NCI-H510A (cell line): ENCODE measurements at regions not wholly inside any gene's neighbourhood (a gene's known extent, or its start where the extent isn't known, plus 50 kb on each side); places are given as distances from the start of the nearest gene placed in this dataset.
"Not testable (repeated sequence)": the region's sequence is repeated elsewhere in the genome, so short reads cannot be mapped to it uniquely, and the experiment has no call there.

Experiments used
- DNase-seq: peaks from one replicate; lab custom pipeline; 2025; lab: John Stamatoyannopoulos, UW

GRCh38 chr22:27062910-27063309, 405.5 kb downstream of the MIAT start:
- no peak for DNase-seq

- no peak for DNase-seq
Measured at GRCh38 chr22:27063406-27063805, 406.0 kb downstream of the MIAT start.

GRCh38 chr22:27063841-27064240, 406.5 kb downstream of the MIAT start:
- DNase-seq = no peak

GRCh38 chr22:27064386-27064785, 407.0 kb downstream of the MIAT start:
- DNase-seq = no peak

- DNase-seq = no peak
Measured at GRCh38 chr22:27065279-27065678, 407.9 kb downstream of the MIAT start.

GRCh38 chr22:27066856-27067255, 409.5 kb downstream of the MIAT start:
- no peak for DNase-seq

GRCh38 chr22:27068121-27068520, 410.7 kb downstream of the MIAT start:
- DNase-seq = no peak

- no peak for DNase-seq
Measured at GRCh38 chr22:27070594-27070993, 413.2 kb downstream of the MIAT start.

GRCh38 chr22:27073601-27074425, 416.4 kb downstream of the MIAT start:
- no peak for DNase-seq

GRCh38 chr22:27075028-27075678, 417.8 kb downstream of the MIAT start:
- DNase-seq = no peak

- DNase-seq = no peak
Measured at GRCh38 chr22:27075891-27076290, 418.5 kb downstream of the MIAT start.

- DNase-seq = not testable (repeated sequence)
Measured at GRCh38 chr22:27078064-27078463, 420.7 kb downstream of the MIAT start.

GRCh38 chr22:27080036-27080578, 422.7 kb downstream of the MIAT start:
- no peak for DNase-seq

- DNase-seq = no peak
Measured at GRCh38 chr22:27080863-27081262, 423.5 kb downstream of the MIAT start.

GRCh38 chr22:27083610-27084009, 426.2 kb downstream of the MIAT start:
- DNase-seq = no peak

GRCh38 chr22:27084130-27084529, 426.7 kb downstream of the MIAT start:
- no peak for DNase-seq

GRCh38 chr22:27086080-27087044, 429.0 kb downstream of the MIAT start:
- no peak for DNase-seq

- DNase-seq = no peak
Measured at GRCh38 chr22:27087051-27087450, 429.7 kb downstream of the MIAT start.

GRCh38 chr22:27088026-27088425, 430.6 kb downstream of the MIAT start:
- DNase-seq = no peak

- DNase-seq = no peak
Measured at GRCh38 chr22:27089264-27089663, 431.9 kb downstream of the MIAT start.

GRCh38 chr22:27090611-27091011, 433.2 kb downstream of the MIAT start:
- no peak for DNase-seq

GRCh38 chr22:27093422-27093821, 436.0 kb downstream of the MIAT start:
- DNase-seq = no peak
